ENCODE measurements at regions not wholly inside any gene's neighbourhood (a gene's known extent, or its start where the extent isn't known, plus 50 kb on each side); places are given as distances from the start of the nearest gene placed in this dataset.

DNA sequence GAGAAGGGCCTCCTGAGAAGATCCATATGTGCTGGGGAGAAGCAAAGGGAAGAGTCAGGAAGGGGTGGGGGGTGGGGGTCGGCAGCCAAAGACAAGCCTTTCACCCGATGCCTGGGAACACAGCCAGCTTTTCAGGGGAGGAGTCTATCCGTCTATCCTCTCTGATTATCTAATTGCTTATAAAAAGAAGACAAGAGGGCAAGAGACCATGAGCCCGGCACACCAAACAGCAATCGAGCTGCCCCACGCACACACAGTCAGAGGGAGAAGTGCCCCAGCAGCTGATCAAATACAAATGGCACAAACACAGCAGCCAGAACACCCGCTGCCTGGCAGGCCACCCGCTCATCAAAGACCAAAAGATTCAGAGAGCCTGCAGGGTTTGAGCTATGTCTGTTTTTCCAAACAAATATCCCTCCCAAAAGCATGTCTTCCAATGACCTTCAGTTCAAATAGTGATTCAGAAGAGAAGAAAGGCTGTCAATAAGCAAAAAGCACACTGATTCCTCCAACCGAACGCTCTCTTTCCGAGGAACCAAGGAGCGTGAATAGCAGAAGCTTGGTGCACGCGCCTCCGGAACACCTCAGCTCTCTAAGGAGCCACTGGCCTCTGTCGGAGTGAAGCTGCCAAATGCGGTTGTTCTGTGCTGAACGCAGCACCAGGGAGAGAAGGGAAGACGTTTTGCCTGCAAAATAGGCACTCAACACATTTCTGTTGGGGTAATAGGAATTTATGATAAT is 419.2 kb downstream of the OCA2 start:
- TF ChIP-seq POLR2A (IDR thresholded peaks at IDR 0.05; ENCODE audit: low read length), result no peak
- TF ChIP-seq PHF8 (IDR thresholded peaks at IDR 0.05; ENCODE audit: borderline replicate concordance, low read depth), result no peak
- TF ChIP-seq, protein P1, sequence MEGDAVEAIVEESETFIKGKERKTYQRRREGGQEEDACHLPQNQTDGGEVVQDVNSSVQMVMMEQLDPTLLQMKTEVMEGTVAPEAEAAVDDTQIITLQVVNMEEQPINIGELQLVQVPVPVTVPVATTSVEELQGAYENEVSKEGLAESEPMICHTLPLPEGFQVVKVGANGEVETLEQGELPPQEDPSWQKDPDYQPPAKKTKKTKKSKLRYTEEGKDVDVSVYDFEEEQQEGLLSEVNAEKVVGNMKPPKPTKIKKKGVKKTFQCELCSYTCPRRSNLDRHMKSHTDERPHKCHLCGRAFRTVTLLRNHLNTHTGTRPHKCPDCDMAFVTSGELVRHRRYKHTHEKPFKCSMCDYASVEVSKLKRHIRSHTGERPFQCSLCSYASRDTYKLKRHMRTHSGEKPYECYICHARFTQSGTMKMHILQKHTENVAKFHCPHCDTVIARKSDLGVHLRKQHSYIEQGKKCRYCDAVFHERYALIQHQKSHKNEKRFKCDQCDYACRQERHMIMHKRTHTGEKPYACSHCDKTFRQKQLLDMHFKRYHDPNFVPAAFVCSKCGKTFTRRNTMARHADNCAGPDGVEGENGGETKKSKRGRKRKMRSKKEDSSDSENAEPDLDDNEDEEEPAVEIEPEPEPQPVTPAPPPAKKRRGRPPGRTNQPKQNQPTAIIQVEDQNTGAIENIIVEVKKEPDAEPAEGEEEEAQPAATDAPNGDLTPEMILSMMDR (IDR thresholded peaks at IDR 0.05), result no peak
- no peak for TF ChIP-seq EP300 (IDR thresholded peaks at IDR 0.05)
- TF ChIP-seq, protein P2, sequence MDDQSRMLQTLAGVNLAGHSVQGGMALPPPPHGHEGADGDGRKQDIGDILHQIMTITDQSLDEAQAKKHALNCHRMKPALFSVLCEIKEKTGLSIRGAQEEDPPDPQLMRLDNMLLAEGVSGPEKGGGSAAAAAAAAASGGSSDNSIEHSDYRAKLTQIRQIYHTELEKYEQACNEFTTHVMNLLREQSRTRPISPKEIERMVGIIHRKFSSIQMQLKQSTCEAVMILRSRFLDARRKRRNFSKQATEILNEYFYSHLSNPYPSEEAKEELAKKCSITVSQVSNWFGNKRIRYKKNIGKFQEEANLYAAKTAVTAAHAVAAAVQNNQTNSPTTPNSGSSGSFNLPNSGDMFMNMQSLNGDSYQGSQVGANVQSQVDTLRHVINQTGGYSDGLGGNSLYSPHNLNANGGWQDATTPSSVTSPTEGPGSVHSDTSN (IDR thresholded peaks at IDR 0.05), result no peak
- TF ChIP-seq CHD2 (IDR thresholded peaks at IDR 0.05; ENCODE audit: low read length, partially characterized antibody), result no peak
- TF ChIP-seq, protein P3, sequence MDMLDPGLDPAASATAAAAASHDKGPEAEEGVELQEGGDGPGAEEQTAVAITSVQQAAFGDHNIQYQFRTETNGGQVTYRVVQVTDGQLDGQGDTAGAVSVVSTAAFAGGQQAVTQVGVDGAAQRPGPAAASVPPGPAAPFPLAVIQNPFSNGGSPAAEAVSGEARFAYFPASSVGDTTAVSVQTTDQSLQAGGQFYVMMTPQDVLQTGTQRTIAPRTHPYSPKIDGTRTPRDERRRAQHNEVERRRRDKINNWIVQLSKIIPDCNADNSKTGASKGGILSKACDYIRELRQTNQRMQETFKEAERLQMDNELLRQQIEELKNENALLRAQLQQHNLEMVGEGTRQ (IDR thresholded peaks at IDR 0.05), result no peak
- no peak for TF ChIP-seq HDAC2 (IDR thresholded peaks at IDR 0.05)
- TF ChIP-seq CEBPB (IDR thresholded peaks at IDR 0.05), result no peak
- no peak for TF ChIP-seq MYC (IDR thresholded peaks at IDR 0.05; ENCODE audit: borderline replicate concordance, low read length)
- no peak for TF ChIP-seq ZSCAN20 (CRISPR knock-in tag; IDR thresholded peaks at IDR 0.05)
- TF ChIP-seq GATA3 (IDR thresholded peaks at IDR 0.05; ENCODE audit: borderline replicate concordance), result no peak
- TF ChIP-seq JUNB (IDR thresholded peaks at IDR 0.05), result no peak
- no peak for TF ChIP-seq POLR2AphosphoS2 (conservative IDR thresholded peaks at IDR 0.05; ENCODE audit: low read length)
